Embryonic facial prominence (tissue), 1 donor: ENCODE measurements at regions not wholly inside any gene's neighbourhood (a gene's known extent, or its start where the extent isn't known, plus 50 kb on each side); places are given as distances from the start of the nearest gene placed in this dataset.
"Not testable (repeated sequence)": the region's sequence is repeated elsewhere in the genome, so short reads cannot be mapped to it uniquely, and the experiment has no call there.

ENCODE experiments used
- DNase-seq: peaks from one replicate; pipeline ENCODE4 v3.0.0-alpha.2; 2016; ENCODE audit errors: extremely low spot score

- DNase-seq, result no peak
These were observed 745.7 kb downstream of the FAM181B start for GRCh38 chr11:81987829-81988472.

DNA sequence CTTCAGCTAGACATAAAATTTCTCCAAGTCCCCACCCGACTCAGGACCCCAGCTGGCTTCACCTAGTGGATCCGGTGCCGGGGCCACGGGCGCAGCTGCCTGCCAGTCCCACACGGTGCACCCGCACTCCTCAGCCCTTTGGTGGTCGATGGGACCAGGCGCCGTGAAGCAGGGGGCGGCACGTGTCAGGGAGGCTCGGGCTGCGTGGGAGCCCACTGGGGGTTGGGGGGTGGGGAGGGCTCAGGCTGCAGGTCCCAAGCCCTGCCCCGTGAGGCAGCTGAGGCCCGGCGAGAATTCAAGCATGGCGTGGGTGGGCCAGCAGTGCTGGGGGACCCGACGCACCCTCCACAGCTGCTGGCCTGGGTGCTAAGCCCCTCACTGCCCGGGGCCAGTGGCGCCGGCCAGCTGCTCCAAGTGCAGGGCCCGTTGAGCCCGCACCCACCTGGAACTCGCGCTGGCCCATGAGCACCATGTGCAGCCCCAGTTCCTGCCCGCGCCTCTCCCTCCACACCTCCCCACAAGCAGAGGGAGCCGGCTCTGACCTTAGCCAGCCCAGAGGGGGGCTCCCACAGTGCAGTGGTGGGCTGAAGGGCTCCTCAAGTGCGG lies 747.0 kb downstream of the FAM181B start:
- DNase-seq, result no peak

GRCh38 chr11:81979448-81979847 lies 754.2 kb downstream of the FAM181B start:
- DNase-seq, result no peak

GRCh38 chr11:81975261-81975900 lies 758.3 kb downstream of the FAM181B start:
- DNase-seq, result no peak

- no peak for DNase-seq
These were observed 762.8 kb downstream of the FAM181B start for GRCh38 chr11:81970886-81971285.

- DNase-seq, result no peak
These were observed 766.4 kb downstream of the FAM181B start for GRCh38 chr11:81967242-81967641.

DNA sequence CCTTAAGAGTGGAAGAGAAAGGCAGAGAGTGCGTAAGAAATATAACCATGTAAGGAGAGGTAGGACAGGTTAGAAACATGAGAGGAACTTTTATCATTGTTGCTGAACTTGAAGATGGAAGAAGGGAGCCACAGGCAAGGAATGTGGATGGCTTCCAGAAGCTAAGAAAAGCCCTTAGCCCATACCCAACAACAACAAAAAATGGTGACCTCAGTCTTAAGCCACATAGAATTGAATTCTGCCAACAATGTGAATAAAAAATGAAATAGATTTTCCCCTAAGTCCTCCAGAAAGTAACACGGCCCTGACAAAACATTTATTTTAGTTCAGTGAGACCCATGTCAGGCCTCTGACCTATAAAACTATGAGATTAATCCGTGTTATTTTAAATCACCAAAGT lies 767.3 kb downstream of the FAM181B start:
- DNase-seq, result no peak

DNA sequence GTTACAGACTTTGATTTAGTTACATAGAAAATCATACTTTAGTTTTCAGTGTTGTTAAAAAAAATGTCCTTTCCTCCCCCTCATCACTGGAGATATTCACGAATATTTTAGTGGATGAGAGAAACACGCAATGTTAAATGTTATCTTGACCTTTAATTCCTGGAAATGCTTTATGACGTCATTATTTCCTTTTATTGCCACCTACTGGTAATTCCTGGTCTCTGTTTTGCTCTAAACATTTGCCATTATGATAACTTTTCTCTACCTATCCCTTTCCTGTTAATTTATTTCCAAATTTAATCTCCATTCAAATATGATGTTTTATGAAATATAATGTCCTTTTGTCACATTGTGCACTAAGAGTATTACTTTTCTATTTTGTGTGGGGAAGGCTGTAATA lies 770.6 kb downstream of the FAM181B start:
- DNase-seq, result no peak

DNA sequence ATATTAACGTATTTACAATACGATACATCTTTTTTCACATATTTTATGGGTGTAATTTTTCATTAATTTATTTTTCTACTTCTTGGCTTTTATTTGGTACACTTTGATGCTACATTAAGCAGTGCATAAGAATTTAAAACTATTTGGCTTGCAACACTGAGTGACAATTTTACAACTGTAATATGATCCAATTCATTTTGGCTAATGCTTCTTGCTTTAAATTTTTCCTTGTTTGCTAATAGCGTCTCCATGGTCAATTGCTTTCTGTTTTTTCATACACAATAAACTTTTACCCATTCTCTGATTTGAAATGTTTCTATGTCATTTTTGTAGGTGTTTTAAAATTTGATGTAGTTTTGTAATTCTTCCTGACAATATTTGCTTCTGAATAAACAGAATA lies 773.2 kb downstream of the FAM181B start:
- no peak for DNase-seq

DNA sequence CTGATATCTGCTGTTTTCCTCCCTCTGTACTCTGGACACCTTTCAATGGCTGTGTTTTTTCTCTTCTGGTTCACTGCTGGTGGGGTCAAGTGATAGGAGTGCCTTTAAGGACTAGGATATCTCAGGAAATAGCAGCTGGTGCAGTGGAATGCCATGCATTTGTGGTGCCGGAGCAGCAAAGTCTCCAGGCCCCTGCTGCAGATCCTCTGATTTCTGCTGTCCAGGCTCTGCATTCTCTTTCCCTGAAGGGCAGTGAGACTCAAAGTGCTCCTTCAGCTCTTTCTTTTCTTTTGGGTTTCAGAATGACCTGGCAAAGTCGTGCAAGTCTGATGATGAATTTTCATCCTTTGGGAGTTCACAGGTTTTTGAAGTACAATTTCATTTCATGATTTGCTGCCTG lies 774.3 kb downstream of the FAM181B start:
- no peak for DNase-seq

GRCh38 chr11:81954301-81954700 lies 779.4 kb downstream of the FAM181B start:
- not testable (repeated sequence) for DNase-seq

GRCh38 chr11:81946831-81947230 lies 786.8 kb downstream of the FAM181B start:
- DNase-seq, result no peak

- no peak for DNase-seq
These were observed 791.0 kb downstream of the FAM181B start for GRCh38 chr11:81942646-81943045.

- DNase-seq, result no peak
These were observed 791.7 kb downstream of the FAM181B start for GRCh38 chr11:81941998-81942397.

- DNase-seq, result no peak
These were observed 801.4 kb downstream of the FAM181B start for GRCh38 chr11:81932303-81932702.

DNA sequence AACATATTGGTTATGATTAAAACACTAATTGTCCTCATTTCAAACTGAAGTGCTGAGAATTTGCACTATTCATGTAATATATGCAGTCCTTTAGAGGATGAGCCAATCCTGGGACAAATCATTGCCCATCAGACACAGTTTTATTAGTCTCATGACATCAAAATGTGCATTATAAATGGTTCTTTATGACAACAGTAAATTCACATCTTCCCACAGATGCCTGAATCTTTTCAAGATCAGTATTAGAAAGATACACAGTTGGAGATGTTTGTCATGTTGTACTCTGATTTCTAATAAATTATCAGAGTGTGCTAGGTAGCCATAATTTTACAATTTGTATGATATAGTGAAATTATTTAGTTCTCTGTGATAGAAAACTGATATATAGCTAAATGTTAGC lies 813.5 kb downstream of the FAM181B start:
- no peak for DNase-seq

DNA sequence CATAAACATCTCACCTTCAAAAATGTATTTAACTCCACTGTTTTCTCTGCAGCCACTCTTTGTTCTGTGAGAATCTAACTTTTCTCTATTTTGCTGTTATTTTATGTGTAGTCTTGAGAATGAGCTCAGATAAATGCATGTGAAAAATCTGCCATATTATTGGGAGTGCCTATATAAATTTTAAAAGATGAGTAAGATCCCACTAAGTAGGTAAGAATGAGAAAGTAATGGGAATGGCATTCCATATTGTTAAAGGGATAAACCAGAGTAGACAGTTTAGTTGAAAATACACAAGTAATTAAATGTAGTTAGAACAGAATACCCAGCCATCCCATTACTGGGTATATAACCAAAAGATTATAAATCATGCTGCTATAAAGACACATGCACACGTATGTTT lies 817.2 kb downstream of the FAM181B start:
- DNase-seq, result no peak

- no peak for DNase-seq
These were observed 818.6 kb downstream of the FAM181B start for GRCh38 chr11:81915045-81915444.

DNA sequence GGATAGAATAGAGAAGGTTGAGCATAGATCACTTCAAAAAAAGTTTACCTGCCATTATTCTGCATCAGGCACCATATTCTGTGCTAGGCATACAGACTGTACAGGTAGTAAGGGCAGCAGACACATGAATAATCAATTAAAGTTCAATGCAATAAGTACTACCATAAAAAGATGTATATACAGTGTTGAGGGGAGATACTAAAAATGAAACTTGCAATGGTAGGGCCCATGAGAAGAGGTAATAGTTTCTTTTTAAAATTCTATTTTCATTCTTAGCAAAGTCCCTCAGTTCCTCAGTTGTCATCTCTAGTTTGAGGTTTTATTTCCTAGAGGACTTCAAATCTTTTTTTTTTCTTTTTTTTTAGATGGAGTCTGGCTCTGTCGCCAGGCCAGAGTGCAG lies 819.9 kb downstream of the FAM181B start:
- DNase-seq, result no peak

- DNase-seq, result no peak
These were observed 825.7 kb downstream of the FAM181B start for GRCh38 chr11:81907996-81908395.

GRCh38 chr11:81899156-81899555 lies 834.5 kb downstream of the FAM181B start:
- no peak for DNase-seq

GRCh38 chr11:81897639-81898038 lies 836.0 kb downstream of the FAM181B start:
- no peak for DNase-seq

DNA sequence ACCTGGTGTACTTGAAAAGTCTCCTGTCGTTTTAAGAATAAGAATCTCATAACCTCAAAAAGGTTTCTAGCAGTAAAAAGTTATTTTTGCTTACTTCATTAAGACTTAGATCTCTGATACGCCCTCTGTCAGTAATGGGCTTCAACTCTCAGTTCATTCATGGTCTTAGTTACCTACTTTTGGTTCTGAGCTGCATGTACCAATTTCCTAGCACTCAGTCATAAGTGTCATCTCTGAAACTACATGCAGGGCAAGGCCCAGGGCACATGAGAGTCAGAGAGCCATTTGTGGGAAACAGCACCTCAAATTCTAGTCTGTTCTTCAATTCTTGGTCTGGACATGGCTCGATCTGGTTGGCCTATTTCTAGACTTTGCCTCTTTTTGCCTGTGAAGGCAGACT lies 838.4 kb downstream of the FAM181B start:
- no peak for DNase-seq
